WTC11 (cell line): ENCODE measurements at regions not wholly inside any gene's neighbourhood (a gene's known extent, or its start where the extent isn't known, plus 50 kb on each side); places are given as distances from the start of the nearest gene placed in this dataset.

ENCODE experiments used
- ATAC-seq: fragments of 200-7000 bp; cut with Tn5 transposase; 2 replicates; pipeline ENCODE4 v1.10.0; 2021; ENCODE audit warnings: mild to moderate bottlenecking, moderate library complexity
- CTCF ChIA-PET: fragments of 300-600 bp; sonication (Branson Sonifier 250); formaldehyde crosslinking; loops from one replicate; lab custom pipeline; 2021; ENCODE audit warnings: antibody characterized with exemption; lab: Charles Lee
- POLR2A ChIA-PET: fragments of 350-600 bp; sonication (Branson Sonifier 250); formaldehyde crosslinking; loops from one replicate; lab custom pipeline; 2021; ENCODE audit warnings: antibody characterized with exemption; lab: Charles Lee
- DNase-seq: peaks from one replicate; pipeline ENCODE4 v3.0.0; 2021; ENCODE audit warnings: low spot score
- H3K27ac Mint-ChIP-seq: 2 replicates; pipeline ENCODE4 v1.8.0; 2021; ENCODE audit warnings: mixed read lengths
- H3K27me3 Mint-ChIP-seq: 2 replicates; pipeline ENCODE4 v1.8.0; 2021; ENCODE audit warnings: low read depth, mild to moderate bottlenecking, moderate library complexity, mixed read lengths
- H3K36me3 Mint-ChIP-seq: 2 replicates; pipeline ENCODE4 v1.8.0; 2021; ENCODE audit warnings: mixed read lengths
- H3K4me1 Mint-ChIP-seq: 2 replicates; pipeline ENCODE4 v1.8.0; 2022; ENCODE audit warnings: mixed read lengths
- H3K4me3 Mint-ChIP-seq: 2 replicates; pipeline ENCODE4 v1.8.0; 2021; ENCODE audit warnings: mild to moderate bottlenecking, moderate library complexity, mixed read lengths
- H3K9me3 Mint-ChIP-seq: 2 replicates; pipeline ENCODE4 v1.8.0; 2021; ENCODE audit warnings: mixed read lengths
- GTF2I ChIP-seq: fragments of 250-450 bp; sonication (Bioruptor Pico); conservative IDR thresholded peaks from 2 replicates; pipeline ENCODE4 v1.4.0; 2021; ENCODE audit warnings: mild to moderate bottlenecking
- IRF2 ChIP-seq: sonication (generic); formaldehyde crosslinking; IDR thresholded peaks from 2 replicates; pipeline ENCODE4 v1.8.0; 2022; ENCODE audit warnings: low read depth, missing genetic modification reagents, borderline replicate concordance
- OVOL2 ChIP-seq: fragments of 250-450 bp; sonication (Bioruptor Pico); IDR thresholded peaks from 2 replicates; pipeline ENCODE4 v1.9.0; 2021; ENCODE audit warnings: mild to moderate bottlenecking, borderline replicate concordance
- RORB ChIP-seq: fragments of 250-450 bp; sonication (Bioruptor Pico); IDR thresholded peaks from 2 replicates; pipeline ENCODE4 v1.9.0; 2021; ENCODE audit warnings: mild to moderate bottlenecking
- SMAD4 ChIP-seq: sonication (generic); formaldehyde crosslinking; IDR thresholded peaks from 2 replicates; pipeline ENCODE4 v1.8.0; 2022; ENCODE audit warnings: mild to moderate bottlenecking, missing genetic modification reagents
- ZNF416 ChIP-seq: fragments of 250-450 bp; sonication (Bioruptor Pico); IDR thresholded peaks from 2 replicates; pipeline ENCODE4 v1.9.0; 2021; ENCODE audit warnings: mild to moderate bottlenecking, inconsistent platforms
- TF ChIP-seq, protein P1 (sequence below): sonication (generic); formaldehyde crosslinking; IDR thresholded peaks from 2 replicates; pipeline ENCODE4 v1.8.1; 2023; ENCODE audit warnings: mild to moderate bottlenecking, missing genetic modification reagents
- TF ChIP-seq, protein P2 (sequence below): sonication (generic); formaldehyde crosslinking; IDR thresholded peaks from 2 replicates; pipeline ENCODE4 v1.8.0; 2023; ENCODE audit warnings: missing genetic modification reagents, mild to moderate bottlenecking, borderline replicate concordance
- TF ChIP-seq, protein P3 (sequence below): sonication (generic); formaldehyde crosslinking; IDR thresholded peaks from 2 replicates; pipeline ENCODE4 v1.8.1; 2023; ENCODE audit warnings: mild to moderate bottlenecking, missing genetic modification reagents, moderate library complexity
- TF ChIP-seq, protein P4 (sequence below): fragments of 250-450 bp; sonication (Bioruptor Pico); IDR thresholded peaks from 2 replicates; pipeline ENCODE4 v1.9.0; 2021; ENCODE audit warnings: mild to moderate bottlenecking
- TF ChIP-seq, protein P5 (sequence below): sonication (generic); formaldehyde crosslinking; IDR thresholded peaks from 2 replicates; pipeline ENCODE4 v1.8.0; 2022; ENCODE audit warnings: missing genetic modification reagents
- TF ChIP-seq, protein P6 (sequence below): fragments of 250-450 bp; sonication (Bioruptor Pico); IDR thresholded peaks from 2 replicates; pipeline ENCODE4 v1.9.0; 2021; ENCODE audit warnings: mild to moderate bottlenecking
- TF ChIP-seq, protein P7 (sequence below): fragments of 250-450 bp; sonication (Bioruptor Pico); IDR thresholded peaks from 2 replicates; pipeline ENCODE4 v1.9.0; 2021; ENCODE audit warnings: moderate library complexity, mild to moderate bottlenecking, inconsistent platforms, borderline replicate concordance
- TF ChIP-seq, protein P8 (sequence below): sonication (generic); formaldehyde crosslinking; IDR thresholded peaks from 2 replicates; pipeline ENCODE4 v1.8.1; 2023; ENCODE audit warnings: mild to moderate bottlenecking, moderate library complexity, missing genetic modification reagents
- TF ChIP-seq, protein P9 (sequence below): sonication (generic); formaldehyde crosslinking; IDR thresholded peaks from 2 replicates; pipeline ENCODE4 v1.8.1; 2022; ENCODE audit warnings: mild to moderate bottlenecking, moderate library complexity, missing genetic modification reagents
- TF ChIP-seq, protein P10 (sequence below): sonication (generic); formaldehyde crosslinking; IDR thresholded peaks from 2 replicates; pipeline ENCODE4 v1.8.0; 2022; ENCODE audit warnings: mild to moderate bottlenecking, missing genetic modification reagents

DNA sequence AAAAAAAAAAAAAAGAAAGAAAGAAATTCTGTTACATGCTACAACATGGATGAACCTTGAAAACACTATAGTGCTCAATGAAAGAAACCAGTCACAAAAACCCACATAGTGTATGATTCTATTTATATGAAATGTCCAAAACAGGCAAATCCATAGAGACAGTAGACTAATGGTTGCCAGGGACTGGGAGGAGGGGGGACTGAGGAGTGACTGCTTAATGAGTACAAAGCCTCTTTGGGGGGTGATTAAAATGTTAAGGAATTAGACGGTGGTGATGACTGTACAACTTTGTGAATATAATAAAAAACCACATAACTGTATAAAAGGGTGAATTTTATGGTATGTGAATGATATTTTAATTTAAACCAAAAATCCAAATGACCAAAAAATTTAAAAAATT lies 116.0 kb upstream of the GUCA2B start:
- Mint-ChIP-seq H3K36me3 (no peaks in the 10 kb centered on the region), H3K4me3 (no peak overlapping the region), H3K27me3 (peaks cover 29% of the 10 kb centered on the region), H3K27ac (no peak overlapping the region), H3K4me1 (peaks cover 10% of the 10 kb centered on the region; the same call in 1 of the 2 replicates), H3K9me3 (no peaks in the 10 kb centered on the region)
- ChIA-PET CTCF (no interaction called here), POLR2A (no interaction called here)
- no peak for TF ChIP-seq ZNF416 (CRISPR knock-in tag)
- TF ChIP-seq, protein P1, sequence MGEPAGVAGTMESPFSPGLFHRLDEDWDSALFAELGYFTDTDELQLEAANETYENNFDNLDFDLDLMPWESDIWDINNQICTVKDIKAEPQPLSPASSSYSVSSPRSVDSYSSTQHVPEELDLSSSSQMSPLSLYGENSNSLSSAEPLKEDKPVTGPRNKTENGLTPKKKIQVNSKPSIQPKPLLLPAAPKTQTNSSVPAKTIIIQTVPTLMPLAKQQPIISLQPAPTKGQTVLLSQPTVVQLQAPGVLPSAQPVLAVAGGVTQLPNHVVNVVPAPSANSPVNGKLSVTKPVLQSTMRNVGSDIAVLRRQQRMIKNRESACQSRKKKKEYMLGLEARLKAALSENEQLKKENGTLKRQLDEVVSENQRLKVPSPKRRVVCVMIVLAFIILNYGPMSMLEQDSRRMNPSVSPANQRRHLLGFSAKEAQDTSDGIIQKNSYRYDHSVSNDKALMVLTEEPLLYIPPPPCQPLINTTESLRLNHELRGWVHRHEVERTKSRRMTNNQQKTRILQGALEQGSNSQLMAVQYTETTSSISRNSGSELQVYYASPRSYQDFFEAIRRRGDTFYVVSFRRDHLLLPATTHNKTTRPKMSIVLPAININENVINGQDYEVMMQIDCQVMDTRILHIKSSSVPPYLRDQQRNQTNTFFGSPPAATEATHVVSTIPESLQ = no peak
- TF ChIP-seq GTF2I = no peak
- TF ChIP-seq IRF2 (CRISPR knock-in tag) = no peak
- TF ChIP-seq, protein P2, sequence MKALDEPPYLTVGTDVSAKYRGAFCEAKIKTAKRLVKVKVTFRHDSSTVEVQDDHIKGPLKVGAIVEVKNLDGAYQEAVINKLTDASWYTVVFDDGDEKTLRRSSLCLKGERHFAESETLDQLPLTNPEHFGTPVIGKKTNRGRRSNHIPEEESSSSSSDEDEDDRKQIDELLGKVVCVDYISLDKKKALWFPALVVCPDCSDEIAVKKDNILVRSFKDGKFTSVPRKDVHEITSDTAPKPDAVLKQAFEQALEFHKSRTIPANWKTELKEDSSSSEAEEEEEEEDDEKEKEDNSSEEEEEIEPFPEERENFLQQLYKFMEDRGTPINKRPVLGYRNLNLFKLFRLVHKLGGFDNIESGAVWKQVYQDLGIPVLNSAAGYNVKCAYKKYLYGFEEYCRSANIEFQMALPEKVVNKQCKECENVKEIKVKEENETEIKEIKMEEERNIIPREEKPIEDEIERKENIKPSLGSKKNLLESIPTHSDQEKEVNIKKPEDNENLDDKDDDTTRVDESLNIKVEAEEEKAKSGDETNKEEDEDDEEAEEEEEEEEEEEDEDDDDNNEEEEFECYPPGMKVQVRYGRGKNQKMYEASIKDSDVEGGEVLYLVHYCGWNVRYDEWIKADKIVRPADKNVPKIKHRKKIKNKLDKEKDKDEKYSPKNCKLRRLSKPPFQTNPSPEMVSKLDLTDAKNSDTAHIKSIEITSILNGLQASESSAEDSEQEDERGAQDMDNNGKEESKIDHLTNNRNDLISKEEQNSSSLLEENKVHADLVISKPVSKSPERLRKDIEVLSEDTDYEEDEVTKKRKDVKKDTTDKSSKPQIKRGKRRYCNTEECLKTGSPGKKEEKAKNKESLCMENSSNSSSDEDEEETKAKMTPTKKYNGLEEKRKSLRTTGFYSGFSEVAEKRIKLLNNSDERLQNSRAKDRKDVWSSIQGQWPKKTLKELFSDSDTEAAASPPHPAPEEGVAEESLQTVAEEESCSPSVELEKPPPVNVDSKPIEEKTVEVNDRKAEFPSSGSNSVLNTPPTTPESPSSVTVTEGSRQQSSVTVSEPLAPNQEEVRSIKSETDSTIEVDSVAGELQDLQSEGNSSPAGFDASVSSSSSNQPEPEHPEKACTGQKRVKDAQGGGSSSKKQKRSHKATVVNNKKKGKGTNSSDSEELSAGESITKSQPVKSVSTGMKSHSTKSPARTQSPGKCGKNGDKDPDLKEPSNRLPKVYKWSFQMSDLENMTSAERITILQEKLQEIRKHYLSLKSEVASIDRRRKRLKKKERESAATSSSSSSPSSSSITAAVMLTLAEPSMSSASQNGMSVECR (CRISPR knock-in tag) = no peak
- TF ChIP-seq OVOL2 (CRISPR knock-in tag) = no peak
- TF ChIP-seq, protein P3, sequence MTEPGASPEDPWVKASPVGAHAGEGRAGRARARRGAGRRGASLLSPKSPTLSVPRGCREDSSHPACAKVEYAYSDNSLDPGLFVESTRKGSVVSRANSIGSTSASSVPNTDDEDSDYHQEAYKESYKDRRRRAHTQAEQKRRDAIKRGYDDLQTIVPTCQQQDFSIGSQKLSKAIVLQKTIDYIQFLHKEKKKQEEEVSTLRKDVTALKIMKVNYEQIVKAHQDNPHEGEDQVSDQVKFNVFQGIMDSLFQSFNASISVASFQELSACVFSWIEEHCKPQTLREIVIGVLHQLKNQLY = no peak
- no peak for TF ChIP-seq SMAD4
- no peak for TF ChIP-seq RORB
- TF ChIP-seq, protein P4, sequence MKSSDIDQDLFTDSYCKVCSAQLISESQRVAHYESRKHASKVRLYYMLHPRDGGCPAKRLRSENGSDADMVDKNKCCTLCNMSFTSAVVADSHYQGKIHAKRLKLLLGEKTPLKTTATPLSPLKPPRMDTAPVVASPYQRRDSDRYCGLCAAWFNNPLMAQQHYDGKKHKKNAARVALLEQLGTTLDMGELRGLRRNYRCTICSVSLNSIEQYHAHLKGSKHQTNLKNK (CRISPR knock-in tag) = no peak
- TF ChIP-seq, protein P5, sequence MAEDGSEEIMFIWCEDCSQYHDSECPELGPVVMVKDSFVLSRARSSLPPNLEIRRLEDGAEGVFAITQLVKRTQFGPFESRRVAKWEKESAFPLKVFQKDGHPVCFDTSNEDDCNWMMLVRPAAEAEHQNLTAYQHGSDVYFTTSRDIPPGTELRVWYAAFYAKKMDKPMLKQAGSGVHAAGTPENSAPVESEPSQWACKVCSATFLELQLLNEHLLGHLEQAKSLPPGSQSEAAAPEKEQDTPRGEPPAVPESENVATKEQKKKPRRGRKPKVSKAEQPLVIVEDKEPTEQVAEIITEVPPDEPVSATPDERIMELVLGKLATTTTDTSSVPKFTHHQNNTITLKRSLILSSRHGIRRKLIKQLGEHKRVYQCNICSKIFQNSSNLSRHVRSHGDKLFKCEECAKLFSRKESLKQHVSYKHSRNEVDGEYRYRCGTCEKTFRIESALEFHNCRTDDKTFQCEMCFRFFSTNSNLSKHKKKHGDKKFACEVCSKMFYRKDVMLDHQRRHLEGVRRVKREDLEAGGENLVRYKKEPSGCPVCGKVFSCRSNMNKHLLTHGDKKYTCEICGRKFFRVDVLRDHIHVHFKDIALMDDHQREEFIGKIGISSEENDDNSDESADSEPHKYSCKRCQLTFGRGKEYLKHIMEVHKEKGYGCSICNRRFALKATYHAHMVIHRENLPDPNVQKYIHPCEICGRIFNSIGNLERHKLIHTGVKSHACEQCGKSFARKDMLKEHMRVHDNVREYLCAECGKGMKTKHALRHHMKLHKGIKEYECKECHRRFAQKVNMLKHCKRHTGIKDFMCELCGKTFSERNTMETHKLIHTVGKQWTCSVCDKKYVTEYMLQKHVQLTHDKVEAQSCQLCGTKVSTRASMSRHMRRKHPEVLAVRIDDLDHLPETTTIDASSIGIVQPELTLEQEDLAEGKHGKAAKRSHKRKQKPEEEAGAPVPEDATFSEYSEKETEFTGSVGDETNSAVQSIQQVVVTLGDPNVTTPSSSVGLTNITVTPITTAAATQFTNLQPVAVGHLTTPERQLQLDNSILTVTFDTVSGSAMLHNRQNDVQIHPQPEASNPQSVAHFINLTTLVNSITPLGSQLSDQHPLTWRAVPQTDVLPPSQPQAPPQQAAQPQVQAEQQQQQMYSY (CRISPR knock-in tag) = no peak
- TF ChIP-seq, protein P6, sequence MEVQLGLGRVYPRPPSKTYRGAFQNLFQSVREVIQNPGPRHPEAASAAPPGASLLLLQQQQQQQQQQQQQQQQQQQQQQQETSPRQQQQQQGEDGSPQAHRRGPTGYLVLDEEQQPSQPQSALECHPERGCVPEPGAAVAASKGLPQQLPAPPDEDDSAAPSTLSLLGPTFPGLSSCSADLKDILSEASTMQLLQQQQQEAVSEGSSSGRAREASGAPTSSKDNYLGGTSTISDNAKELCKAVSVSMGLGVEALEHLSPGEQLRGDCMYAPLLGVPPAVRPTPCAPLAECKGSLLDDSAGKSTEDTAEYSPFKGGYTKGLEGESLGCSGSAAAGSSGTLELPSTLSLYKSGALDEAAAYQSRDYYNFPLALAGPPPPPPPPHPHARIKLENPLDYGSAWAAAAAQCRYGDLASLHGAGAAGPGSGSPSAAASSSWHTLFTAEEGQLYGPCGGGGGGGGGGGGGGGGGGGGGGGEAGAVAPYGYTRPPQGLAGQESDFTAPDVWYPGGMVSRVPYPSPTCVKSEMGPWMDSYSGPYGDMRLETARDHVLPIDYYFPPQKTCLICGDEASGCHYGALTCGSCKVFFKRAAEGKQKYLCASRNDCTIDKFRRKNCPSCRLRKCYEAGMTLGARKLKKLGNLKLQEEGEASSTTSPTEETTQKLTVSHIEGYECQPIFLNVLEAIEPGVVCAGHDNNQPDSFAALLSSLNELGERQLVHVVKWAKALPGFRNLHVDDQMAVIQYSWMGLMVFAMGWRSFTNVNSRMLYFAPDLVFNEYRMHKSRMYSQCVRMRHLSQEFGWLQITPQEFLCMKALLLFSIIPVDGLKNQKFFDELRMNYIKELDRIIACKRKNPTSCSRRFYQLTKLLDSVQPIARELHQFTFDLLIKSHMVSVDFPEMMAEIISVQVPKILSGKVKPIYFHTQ (CRISPR knock-in tag) = no peak
- TF ChIP-seq, protein P7, sequence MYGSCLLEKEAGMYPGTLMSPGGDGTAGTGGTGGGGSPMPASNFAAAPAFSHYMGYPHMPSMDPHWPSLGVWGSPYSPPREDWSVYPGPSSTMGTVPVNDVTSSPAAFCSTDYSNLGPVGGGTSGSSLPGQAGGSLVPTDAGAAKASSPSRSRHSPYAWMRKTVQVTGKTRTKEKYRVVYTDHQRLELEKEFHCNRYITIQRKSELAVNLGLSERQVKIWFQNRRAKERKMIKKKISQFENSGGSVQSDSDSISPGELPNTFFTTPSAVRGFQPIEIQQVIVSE (CRISPR knock-in tag) = no peak
- TF ChIP-seq, protein P8, sequence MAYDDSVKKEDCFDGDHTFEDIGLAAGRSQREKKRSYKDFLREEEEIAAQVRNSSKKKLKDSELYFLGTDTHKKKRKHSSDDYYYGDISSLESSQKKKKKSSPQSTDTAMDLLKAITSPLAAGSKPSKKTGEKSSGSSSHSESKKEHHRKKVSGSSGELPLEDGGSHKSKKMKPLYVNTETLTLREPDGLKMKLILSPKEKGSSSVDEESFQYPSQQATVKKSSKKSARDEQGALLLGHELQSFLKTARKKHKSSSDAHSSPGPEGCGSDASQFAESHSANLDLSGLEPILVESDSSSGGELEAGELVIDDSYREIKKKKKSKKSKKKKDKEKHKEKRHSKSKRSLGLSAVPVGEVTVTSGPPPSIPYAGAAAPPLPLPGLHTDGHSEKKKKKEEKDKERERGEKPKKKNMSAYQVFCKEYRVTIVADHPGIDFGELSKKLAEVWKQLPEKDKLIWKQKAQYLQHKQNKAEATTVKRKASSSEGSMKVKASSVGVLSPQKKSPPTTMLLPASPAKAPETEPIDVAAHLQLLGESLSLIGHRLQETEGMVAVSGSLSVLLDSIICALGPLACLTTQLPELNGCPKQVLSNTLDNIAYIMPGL (CRISPR knock-in tag) = no peak
- TF ChIP-seq, protein P9, sequence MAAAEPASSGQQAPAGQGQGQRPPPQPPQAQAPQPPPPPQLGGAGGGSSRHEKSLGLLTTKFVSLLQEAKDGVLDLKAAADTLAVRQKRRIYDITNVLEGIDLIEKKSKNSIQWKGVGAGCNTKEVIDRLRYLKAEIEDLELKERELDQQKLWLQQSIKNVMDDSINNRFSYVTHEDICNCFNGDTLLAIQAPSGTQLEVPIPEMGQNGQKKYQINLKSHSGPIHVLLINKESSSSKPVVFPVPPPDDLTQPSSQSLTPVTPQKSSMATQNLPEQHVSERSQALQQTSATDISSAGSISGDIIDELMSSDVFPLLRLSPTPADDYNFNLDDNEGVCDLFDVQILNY = no peak
- TF ChIP-seq, protein P10, sequence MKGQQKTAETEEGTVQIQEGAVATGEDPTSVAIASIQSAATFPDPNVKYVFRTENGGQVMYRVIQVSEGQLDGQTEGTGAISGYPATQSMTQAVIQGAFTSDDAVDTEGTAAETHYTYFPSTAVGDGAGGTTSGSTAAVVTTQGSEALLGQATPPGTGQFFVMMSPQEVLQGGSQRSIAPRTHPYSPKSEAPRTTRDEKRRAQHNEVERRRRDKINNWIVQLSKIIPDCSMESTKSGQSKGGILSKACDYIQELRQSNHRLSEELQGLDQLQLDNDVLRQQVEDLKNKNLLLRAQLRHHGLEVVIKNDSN (CRISPR knock-in tag) = no peak
- ATAC-seq = no peak
- no peak for DNase-seq
